KOPT-K1 (cell line): ENCODE measurements at regions not wholly inside any gene's neighbourhood (a gene's known extent, or its start where the extent isn't known, plus 50 kb on each side); places are given as distances from the start of the nearest gene placed in this dataset.

ENCODE experiments used
- H3K27ac ChIP-seq: fragments of 200-600 bp; sonication (generic); 2 replicates; pipeline ENCODE4 v1.5.1; 2016; ENCODE audit warnings: antibody characterized with exemption, mild to moderate bottlenecking, low read depth, low read length; ENCODE audit not compliant: poor library complexity, severe bottlenecking
- H3K36me3 ChIP-seq: fragments of 200-600 bp; sonication (generic); 2 replicates; pipeline ENCODE4 v1.5.1; 2017; ENCODE audit warnings: antibody characterized with exemption, mild to moderate bottlenecking, low read length, moderate library complexity; ENCODE audit not compliant: insufficient read depth
- H3K9me3 ChIP-seq: fragments of 200-600 bp; sonication (generic); 2 replicates; pipeline ENCODE4 v1.5.1; 2017; ENCODE audit warnings: antibody characterized with exemption, low read length, mild to moderate bottlenecking; ENCODE audit not compliant: insufficient read depth, poor library complexity, severe bottlenecking

GRCh38 chr1:244988521-244988920, 124.2 kb upstream of the HNRNPU start:
- Histone ChIP-seq H3K36me3 (no peaks in the 10 kb centered on the region), H3K27ac (no peak overlapping the region), H3K9me3 (no peaks in the 10 kb centered on the region)

GRCh38 chr1:244980605-244981004, 116.3 kb upstream of the HNRNPU start:
- Histone ChIP-seq H3K27ac (no peak overlapping the region), H3K9me3 (no peaks in the 10 kb centered on the region), H3K36me3 (no peaks in the 10 kb centered on the region)

GRCh38 chr1:244974550-244974949, 110.2 kb upstream of the HNRNPU start:
- no peak overlapping the region for H3K27ac ChIP-seq
- no peaks in the 10 kb centered on the region for H3K36me3 ChIP-seq
- no peaks in the 10 kb centered on the region for H3K9me3 ChIP-seq

- H3K9me3 ChIP-seq, result no peaks in the 10 kb centered on the region
- no peak overlapping the region for H3K27ac ChIP-seq
- no peaks in the 10 kb centered on the region for H3K36me3 ChIP-seq
Measured at GRCh38 chr1:244974106-244974505, 109.8 kb upstream of the HNRNPU start.

- no peaks in the 10 kb centered on the region for H3K9me3 ChIP-seq
- H3K36me3 ChIP-seq, result no peaks in the 10 kb centered on the region
- peak overlapping the region; percentile 96 for H3K27ac ChIP-seq
Measured at GRCh38 chr1:244971552-244972216, 107.3 kb upstream of the HNRNPU start.

GRCh38 chr1:244970744-244971551, 106.6 kb upstream of the HNRNPU start:
- Histone ChIP-seq H3K36me3 (no peaks in the 10 kb centered on the region), H3K9me3 (no peaks in the 10 kb centered on the region), H3K27ac (peak overlapping the region; percentile 96)

GRCh38 chr1:244970236-244970743, 105.9 kb upstream of the HNRNPU start:
- H3K36me3 ChIP-seq, result no peaks in the 10 kb centered on the region
- H3K27ac ChIP-seq, result peak overlapping the region; percentile 96
- H3K9me3 ChIP-seq, result no peaks in the 10 kb centered on the region

- Histone ChIP-seq H3K27ac (peak overlapping the region; percentile 96), H3K9me3 (no peaks in the 10 kb centered on the region), H3K36me3 (no peaks in the 10 kb centered on the region)
Measured at GRCh38 chr1:244969355-244970235, 105.3 kb upstream of the HNRNPU start.

GRCh38 chr1:244968881-244969280, 104.5 kb upstream of the HNRNPU start:
- H3K9me3 ChIP-seq, result no peaks in the 10 kb centered on the region
- H3K27ac ChIP-seq, result no peak overlapping the region
- H3K36me3 ChIP-seq, result no peaks in the 10 kb centered on the region

GRCh38 chr1:244968471-244968871, 104.1 kb upstream of the HNRNPU start:
- Histone ChIP-seq H3K36me3 (no peaks in the 10 kb centered on the region), H3K27ac (no peak overlapping the region), H3K9me3 (no peaks in the 10 kb centered on the region)

- Histone ChIP-seq H3K36me3 (no peaks in the 10 kb centered on the region), H3K27ac (no peak overlapping the region), H3K9me3 (no peaks in the 10 kb centered on the region)
Measured at GRCh38 chr1:244967159-244967558, 102.8 kb upstream of the HNRNPU start.

GRCh38 chr1:244965185-244966030, 101.1 kb upstream of the HNRNPU start:
- Histone ChIP-seq H3K9me3 (no peaks in the 10 kb centered on the region), H3K36me3 (no peaks in the 10 kb centered on the region), H3K27ac (no peak overlapping the region)

GRCh38 chr1:244964112-244964971, 100.0 kb upstream of the HNRNPU start:
- no peaks in the 10 kb centered on the region for H3K9me3 ChIP-seq
- H3K27ac ChIP-seq, result no peak overlapping the region
- H3K36me3 ChIP-seq, result no peaks in the 10 kb centered on the region
